Esophagus squamous epithelium (tissue), 4 donors: ENCODE measurements at regions not wholly inside any gene's neighbourhood (a gene's known extent, or its start where the extent isn't known, plus 50 kb on each side); places are given as distances from the start of the nearest gene placed in this dataset.

Source experiments
- CTCF ChIP-seq, 6 experiments: fragments of 450-650 bp in 4 of 6; fragments of 200-600 bp in 2 of 6; sonication (generic) in 2 of 6; IDR thresholded peaks; one replicate each; pipeline ENCODE4 v1.5.1; 2016 to 2019; ENCODE audit warnings: antibody characterized with exemption in 6 of 6, mild to moderate bottlenecking in 4 of 6, moderate library complexity in 4 of 6
- POLR2A ChIP-seq, 4 donors: fragments of 450-650 bp; IDR thresholded peaks; one replicate each; pipeline ENCODE4 v1.6.1; 2017; ENCODE audit warnings: antibody characterized with exemption in 4 of 4, mild to moderate bottlenecking in 4 of 4, moderate library complexity in 3 of 4

DNA sequence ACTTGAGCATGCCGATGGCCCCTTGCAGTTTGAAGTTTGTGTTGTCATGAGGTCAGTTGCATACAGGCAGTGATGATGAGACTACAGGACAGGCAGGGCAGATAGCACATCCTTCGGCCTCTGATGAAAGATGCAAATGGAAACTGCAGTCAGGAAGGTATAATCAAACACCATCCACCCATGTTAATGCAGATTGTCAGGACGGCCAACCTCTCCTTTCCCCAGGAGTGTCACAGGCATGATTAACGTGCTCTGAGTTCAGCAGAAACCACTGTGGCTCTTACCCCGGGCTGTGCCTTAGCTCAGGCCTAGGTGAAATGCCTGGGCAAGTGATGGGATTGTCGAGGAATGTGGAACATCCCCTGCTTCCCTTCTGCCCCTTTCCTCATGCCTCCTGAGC, 893.5 kb upstream of the RBFOX1 start:
- no peak for TF ChIP-seq CTCF (IDR thresholded peaks at IDR 0.05)
- no peak for TF ChIP-seq POLR2A (IDR thresholded peaks at IDR 0.05)
